Keratinocyte (primary cell): ENCODE measurements at regions not wholly inside any gene's neighbourhood (a gene's known extent, or its start where the extent isn't known, plus 50 kb on each side); places are given as distances from the start of the nearest gene placed in this dataset.

ENCODE experiments used
- DNase-seq: peaks from one replicate; pipeline ENCODE4 v3.0.0-alpha.2; 2011; ENCODE audit warnings: low read depth, missing footprints, low spot score
- FAIRE-seq: peaks from 2 replicates; lab custom pipeline; 2011; peaks lifted over from hg19 to GRCh38; lab: Jason Lieb, UNC
- H2AFZ ChIP-seq: 2 replicates; pipeline ENCODE4 v1.6.0; 2012; ENCODE audit warnings: low read length, control low read depth, inconsistent platforms; ENCODE audit not compliant: control insufficient read depth
- H3K27ac ChIP-seq: 2 replicates; pipeline ENCODE4 v1.5.1; 2011; ENCODE audit warnings: low read length; ENCODE audit not compliant: control insufficient read depth, insufficient read depth
- H3K27me3 ChIP-seq: 3 replicates; pipeline ENCODE4 v1.6.0; 2011; ENCODE audit warnings: low read length; ENCODE audit not compliant: control insufficient read depth, insufficient read depth; ENCODE audit errors: extremely low read depth
- H3K36me3 ChIP-seq, 2 experiments: 2 replicates in 1 of 2; 3 replicates in 1 of 2; pipeline ENCODE4 v1.5.1; 2011; ENCODE audit warnings: low read length in 2 of 2, mild to moderate bottlenecking in 1 of 2; ENCODE audit not compliant: control insufficient read depth in 2 of 2, insufficient read depth in 2 of 2; ENCODE audit errors: extremely low read depth in 1 of 2
- H3K4me1 ChIP-seq: 3 replicates; pipeline ENCODE4 v1.5.1; 2011; ENCODE audit warnings: low read length; ENCODE audit not compliant: control insufficient read depth, insufficient read depth; ENCODE audit errors: extremely low read depth
- H3K4me2 ChIP-seq: 3 replicates; pipeline ENCODE4 v1.6.0; 2011; ENCODE audit warnings: low read depth, low read length; ENCODE audit not compliant: control insufficient read depth, insufficient read depth; ENCODE audit errors: extremely low read depth
- H3K4me3 ChIP-seq, 3 experiments: fragments of 200-600 bp in 1 of 3; sonication (generic) in 1 of 3; 2 replicates in 2 of 3; 3 replicates in 1 of 3; pipeline ENCODE4 v1.5.1; 2011 to 2016; ENCODE audit warnings: low read length in 3 of 3, mild to moderate bottlenecking in 3 of 3, control low read depth in 2 of 3, inconsistent platforms in 1 of 3, low read depth in 1 of 3, mixed read lengths in 1 of 3, mixed run types in 1 of 3, moderate library complexity in 1 of 3; ENCODE audit not compliant: control insufficient read depth in 2 of 3, insufficient read depth in 2 of 3; ENCODE audit errors: extremely low read depth in 1 of 3
- H3K79me2 ChIP-seq: 2 replicates; pipeline ENCODE4 v1.6.0; 2012; ENCODE audit warnings: low read length; ENCODE audit not compliant: control insufficient read depth, insufficient read depth
- H3K9ac ChIP-seq: 3 replicates; pipeline ENCODE4 v1.6.0; 2011; ENCODE audit warnings: low read length; ENCODE audit not compliant: control insufficient read depth, insufficient read depth; ENCODE audit errors: extremely low read depth
- H3K9me1 ChIP-seq: 3 replicates; pipeline ENCODE4 v1.6.0; 2011; ENCODE audit warnings: low read length; ENCODE audit not compliant: control insufficient read depth, insufficient read depth; ENCODE audit errors: extremely low read depth
- H3K9me3 ChIP-seq: 2 replicates; pipeline ENCODE4 v1.5.1; 2012; ENCODE audit warnings: low read depth, low read length; ENCODE audit not compliant: control insufficient read depth
- H4K20me1 ChIP-seq: 3 replicates; pipeline ENCODE4 v1.6.0; 2011; ENCODE audit warnings: low read length; ENCODE audit not compliant: control insufficient read depth, insufficient read depth; ENCODE audit errors: extremely low read depth
- EZH2 ChIP-seq: IDR thresholded peaks from one replicate; pipeline ENCODE4 v1.6.1; 2012; ENCODE audit warnings: inconsistent platforms, mild to moderate bottlenecking, low read length, moderate library complexity
- dilution Hi-C: fragments of 300-500 bp; cut with MboI; formaldehyde crosslinking; loops from one replicate; pipeline ENCODE4 v1.7.0; 2020; ENCODE audit warnings: low sequenced_read_pairs; ENCODE audit not compliant: extremely low pct_ligation_motif_present
- TF ChIP-seq, protein P1 (sequence below), 3 experiments: IDR thresholded peaks in 1 of 3; conservative IDR thresholded peaks in 1 of 3; optimal IDR thresholded peaks in 1 of 3; 2 replicates in 2 of 3; 3 replicates in 1 of 3; pipeline versions ENCODE3 to v1.5.1; 2011; ENCODE audit warnings: low read length in 3 of 3, mild to moderate bottlenecking in 3 of 3, moderate library complexity in 2 of 3, control low read depth in 1 of 3, inconsistent platforms in 1 of 3; ENCODE audit not compliant: insufficient read depth in 2 of 3; ENCODE audit errors: extremely low read depth in 1 of 3

DNA sequence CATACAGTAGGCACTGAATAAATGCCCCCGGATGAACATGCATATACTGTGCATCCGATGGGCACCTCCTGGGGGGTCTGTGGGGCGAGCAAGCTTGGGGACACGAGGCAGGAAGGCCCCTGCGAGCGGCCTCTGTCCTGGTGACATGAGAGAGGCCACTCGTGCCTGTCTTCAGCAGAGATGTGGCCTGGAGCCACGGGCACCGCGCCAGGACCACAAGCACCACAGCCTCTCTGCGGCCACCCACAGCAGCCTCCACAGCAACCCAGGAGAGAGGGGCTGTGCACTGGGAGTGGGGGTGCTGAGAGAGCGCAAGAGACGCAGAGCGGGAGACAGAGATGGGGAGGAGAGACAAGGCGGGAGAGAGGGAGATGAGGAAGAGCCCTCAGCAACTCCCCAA, 118.5 kb downstream of the RFLNA start:
- H3K9ac ChIP-seq: no peak overlapping the region
- DNase-seq (no peak), FAIRE-seq (no peak)
- H3K4me2 ChIP-seq: no peak overlapping the region
- H3K27ac ChIP-seq: no peak overlapping the region
- H3K9me3 ChIP-seq: no peaks in the 10 kb centered on the region
- H3K36me3 ChIP-seq: peaks cover 4 to 21% of the 10 kb centered on the region in 2 experiments
- H3K79me2 ChIP-seq: peaks cover 14% of the 10 kb centered on the region
- H3K4me3 ChIP-seq: no peak overlapping the region
- H2AFZ ChIP-seq: no peak overlapping the region
- dilution Hi-C loops: no loop called here
- H4K20me1 ChIP-seq: peaks cover 8% of the 10 kb centered on the region
- peaks cover 16% of the 10 kb centered on the region for H3K4me1 ChIP-seq
- no peaks in the 10 kb centered on the region for H3K9me1 ChIP-seq
- H3K27me3 ChIP-seq: no peaks in the 10 kb centered on the region
- no peak for TF ChIP-seq EZH2
- TF ChIP-seq, protein P1, sequence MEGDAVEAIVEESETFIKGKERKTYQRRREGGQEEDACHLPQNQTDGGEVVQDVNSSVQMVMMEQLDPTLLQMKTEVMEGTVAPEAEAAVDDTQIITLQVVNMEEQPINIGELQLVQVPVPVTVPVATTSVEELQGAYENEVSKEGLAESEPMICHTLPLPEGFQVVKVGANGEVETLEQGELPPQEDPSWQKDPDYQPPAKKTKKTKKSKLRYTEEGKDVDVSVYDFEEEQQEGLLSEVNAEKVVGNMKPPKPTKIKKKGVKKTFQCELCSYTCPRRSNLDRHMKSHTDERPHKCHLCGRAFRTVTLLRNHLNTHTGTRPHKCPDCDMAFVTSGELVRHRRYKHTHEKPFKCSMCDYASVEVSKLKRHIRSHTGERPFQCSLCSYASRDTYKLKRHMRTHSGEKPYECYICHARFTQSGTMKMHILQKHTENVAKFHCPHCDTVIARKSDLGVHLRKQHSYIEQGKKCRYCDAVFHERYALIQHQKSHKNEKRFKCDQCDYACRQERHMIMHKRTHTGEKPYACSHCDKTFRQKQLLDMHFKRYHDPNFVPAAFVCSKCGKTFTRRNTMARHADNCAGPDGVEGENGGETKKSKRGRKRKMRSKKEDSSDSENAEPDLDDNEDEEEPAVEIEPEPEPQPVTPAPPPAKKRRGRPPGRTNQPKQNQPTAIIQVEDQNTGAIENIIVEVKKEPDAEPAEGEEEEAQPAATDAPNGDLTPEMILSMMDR (optimal IDR thresholded peaks at IDR 0.05 in 1 of 3, IDR thresholded peaks at IDR 0.05 in 1 of 3, conservative IDR thresholded peaks at IDR 0.05 in 1 of 3; ENCODE audit: extremely low read depth in 1 of 3, insufficient read depth in 2 of 3, low read length in 3 of 3): no peak

DNA sequence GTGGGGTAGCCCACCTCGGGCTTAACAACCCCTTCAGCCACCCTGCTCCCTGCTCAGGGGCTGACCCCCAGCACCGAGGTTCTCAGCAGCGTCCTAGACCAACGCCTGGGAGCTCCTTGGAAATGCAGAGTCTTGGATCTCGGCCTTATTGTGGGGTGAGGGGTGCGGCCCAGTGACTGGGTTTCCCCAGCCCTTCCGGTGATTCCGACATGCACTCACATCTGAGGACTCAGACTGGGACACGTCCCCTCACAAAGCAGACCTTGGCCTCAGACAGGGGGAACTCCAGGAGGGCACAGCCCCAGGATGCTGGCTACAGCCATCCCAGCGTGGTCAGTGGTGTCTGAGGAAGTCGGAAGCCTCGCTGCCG, 117.7 kb downstream of the RFLNA start:
- Histone ChIP-seq H3K4me1 (peaks cover 16% of the 10 kb centered on the region), H3K27me3 (no peaks in the 10 kb centered on the region), H3K4me2 (no peak overlapping the region), H2AFZ (no peak overlapping the region), H3K9ac (no peak overlapping the region), H3K4me3 (no peak overlapping the region), H4K20me1 (peaks cover 8% of the 10 kb centered on the region), H3K36me3 (peaks cover 4 to 21% of the 10 kb centered on the region in 2 experiments), H3K9me3 (no peaks in the 10 kb centered on the region), H3K79me2 (peaks cover 14% of the 10 kb centered on the region), H3K9me1 (no peaks in the 10 kb centered on the region), H3K27ac (no peak overlapping the region)
- DNase-seq (no peak), FAIRE-seq (no peak)
- TF ChIP-seq EZH2: no peak
- TF ChIP-seq, protein P1 (optimal IDR thresholded peaks at IDR 0.05 in 1 of 3, IDR thresholded peaks at IDR 0.05 in 1 of 3, conservative IDR thresholded peaks at IDR 0.05 in 1 of 3; ENCODE audit: extremely low read depth in 1 of 3, insufficient read depth in 2 of 3, low read length in 3 of 3): no peak
- dilution Hi-C loops: no loop called here
